ENCODE measurements at regions not wholly inside any gene's neighbourhood (a gene's known extent, or its start where the extent isn't known, plus 50 kb on each side); places are given as distances from the start of the nearest gene placed in this dataset.

- TF ChIP-seq, protein P1, sequence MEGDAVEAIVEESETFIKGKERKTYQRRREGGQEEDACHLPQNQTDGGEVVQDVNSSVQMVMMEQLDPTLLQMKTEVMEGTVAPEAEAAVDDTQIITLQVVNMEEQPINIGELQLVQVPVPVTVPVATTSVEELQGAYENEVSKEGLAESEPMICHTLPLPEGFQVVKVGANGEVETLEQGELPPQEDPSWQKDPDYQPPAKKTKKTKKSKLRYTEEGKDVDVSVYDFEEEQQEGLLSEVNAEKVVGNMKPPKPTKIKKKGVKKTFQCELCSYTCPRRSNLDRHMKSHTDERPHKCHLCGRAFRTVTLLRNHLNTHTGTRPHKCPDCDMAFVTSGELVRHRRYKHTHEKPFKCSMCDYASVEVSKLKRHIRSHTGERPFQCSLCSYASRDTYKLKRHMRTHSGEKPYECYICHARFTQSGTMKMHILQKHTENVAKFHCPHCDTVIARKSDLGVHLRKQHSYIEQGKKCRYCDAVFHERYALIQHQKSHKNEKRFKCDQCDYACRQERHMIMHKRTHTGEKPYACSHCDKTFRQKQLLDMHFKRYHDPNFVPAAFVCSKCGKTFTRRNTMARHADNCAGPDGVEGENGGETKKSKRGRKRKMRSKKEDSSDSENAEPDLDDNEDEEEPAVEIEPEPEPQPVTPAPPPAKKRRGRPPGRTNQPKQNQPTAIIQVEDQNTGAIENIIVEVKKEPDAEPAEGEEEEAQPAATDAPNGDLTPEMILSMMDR (IDR thresholded peaks at IDR 0.05) = no peak
- TF ChIP-seq POLR2A (IDR thresholded peaks at IDR 0.05) = no peak
- TF ChIP-seq POLR2AphosphoS5 (IDR thresholded peaks at IDR 0.05) = no peak
Measured at GRCh38 chr2:183536714-183537113, 412.5 kb downstream of the NUP35 start.
